Fibroblast of peridontal ligament (primary cell): ENCODE measurements at regions not wholly inside any gene's neighbourhood (a gene's known extent, or its start where the extent isn't known, plus 50 kb on each side); places are given as distances from the start of the nearest gene placed in this dataset.

Experiments
- DNase-seq: peaks from one replicate; pipeline ENCODE4 v3.0.0-alpha.2; 2010; ENCODE audit errors: extremely low read depth

DNA sequence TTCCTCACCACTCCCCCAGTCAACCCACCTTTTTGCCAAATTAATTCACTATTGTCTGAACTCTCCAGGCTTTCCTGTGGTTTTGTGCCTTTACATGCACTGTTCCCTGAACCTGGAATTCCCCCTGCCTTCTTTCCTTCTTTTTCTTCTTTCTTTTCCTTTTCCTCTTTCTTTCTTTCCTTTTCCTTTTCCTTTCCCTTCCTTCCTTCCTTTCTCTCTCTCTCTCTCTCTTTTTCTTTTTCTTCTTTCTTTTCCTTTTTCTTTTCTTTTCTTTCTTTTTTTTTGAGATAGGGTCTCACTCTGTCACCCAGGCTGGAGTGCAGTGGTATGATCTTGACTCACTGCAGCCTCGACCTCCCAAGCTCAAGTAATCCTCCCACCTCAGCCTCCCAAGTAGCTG lies 56.6 kb upstream of the CDC42BPA start:
- no peak for DNase-seq

DNA sequence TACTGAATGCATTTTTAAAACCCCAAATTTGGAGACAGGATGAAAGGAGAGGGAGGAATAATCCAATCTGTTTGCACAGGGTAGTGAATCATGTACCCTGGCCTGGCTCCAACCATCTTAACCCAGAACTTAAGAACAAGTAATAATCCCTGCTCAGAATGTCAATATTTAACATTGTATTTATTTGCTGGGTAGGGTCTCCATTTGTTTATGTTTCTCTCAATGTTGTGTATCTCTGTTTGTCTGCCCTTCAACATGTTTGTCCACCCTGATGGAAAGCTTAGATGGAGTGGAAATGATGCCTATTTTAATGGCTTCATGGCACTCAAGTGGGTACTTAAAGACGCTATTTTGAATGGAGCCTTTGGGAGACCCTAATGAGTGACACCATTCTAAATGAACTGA lies 54.4 kb upstream of the CDC42BPA start:
- DNase-seq, result peak; percentile 73

DNA sequence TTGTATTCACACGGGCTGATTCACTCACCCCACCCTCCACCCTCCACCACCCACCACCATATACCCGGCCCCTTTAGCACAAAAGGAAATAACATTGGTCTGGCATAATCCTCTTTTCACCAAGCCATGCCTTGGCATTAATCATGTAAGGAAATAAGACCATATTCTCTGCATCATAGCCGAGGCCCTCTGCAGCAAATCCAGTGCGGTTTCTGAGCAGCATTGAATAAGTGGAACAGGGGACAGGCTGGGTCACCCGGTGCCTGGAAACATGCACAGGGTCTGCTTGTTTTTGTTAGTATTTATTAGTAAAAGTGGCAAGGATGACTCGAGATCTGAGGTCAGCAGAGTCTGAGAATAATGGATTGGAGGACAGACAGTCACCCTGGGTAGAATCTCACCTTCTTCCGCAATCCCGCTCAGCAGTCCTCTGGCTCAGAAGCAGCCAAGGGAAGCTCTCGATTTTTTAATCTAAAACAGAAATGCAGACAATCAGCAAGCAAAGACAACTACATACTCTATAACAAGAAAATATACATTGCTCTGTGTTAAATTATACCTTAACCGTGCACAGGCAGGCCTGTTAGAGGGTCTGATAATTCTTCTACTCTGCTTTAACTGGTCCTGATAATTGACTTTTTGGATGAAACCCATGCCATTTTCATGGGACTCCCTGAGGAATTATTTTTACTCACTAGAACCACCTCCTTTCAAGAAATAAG lies 52.4 kb upstream of the CDC42BPA start:
- no peak for DNase-seq

DNA sequence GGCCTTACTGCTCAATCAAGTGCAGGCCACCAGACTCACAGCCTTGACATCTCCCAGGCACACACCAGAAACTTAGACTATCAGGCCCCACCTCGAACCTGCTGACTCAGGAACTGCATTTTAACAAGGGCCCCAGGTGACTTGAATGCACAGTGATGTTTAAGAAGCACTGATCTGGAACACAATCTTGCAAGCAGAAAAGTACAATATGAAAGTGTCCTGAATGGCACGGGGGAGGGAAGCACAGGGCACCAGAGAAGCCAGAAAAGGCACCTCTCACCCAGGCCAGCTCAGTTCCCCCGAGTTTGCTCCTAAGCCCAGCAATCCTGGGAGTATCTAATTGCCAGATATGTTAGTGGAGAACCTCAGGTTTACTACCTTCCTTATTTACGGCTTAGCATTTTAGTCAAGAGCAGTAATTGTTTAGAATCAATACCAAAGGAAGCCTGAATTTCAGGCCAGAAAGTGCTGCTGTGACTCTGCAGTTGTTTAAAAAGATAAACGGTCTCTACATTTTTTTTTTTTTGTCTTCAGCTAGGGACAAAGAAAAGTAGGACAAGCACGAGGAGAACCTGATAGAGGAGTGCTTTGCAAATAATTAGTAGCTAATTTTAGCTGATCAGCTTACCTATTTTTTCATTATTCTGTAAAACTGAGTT lies 50.9 kb upstream of the CDC42BPA start:
- DNase-seq, result no peak
